GM18519 (cell line): ENCODE measurements at regions not wholly inside any gene's neighbourhood (a gene's known extent, or its start where the extent isn't known, plus 50 kb on each side); places are given as distances from the start of the nearest gene placed in this dataset.
"Not testable (repeated sequence)": the region's sequence is repeated elsewhere in the genome, so short reads cannot be mapped to it uniquely, and the experiment has no call there.

Source experiments
- ATAC-seq: cut with Tn5 transposase; IDR thresholded peaks from one replicate; pipeline ENCODE4 v1.9.1; 2021; ENCODE audit warnings: mild to moderate bottlenecking, moderate library complexity; ENCODE audit not compliant: unreplicated experiment, low FRiP score

DNA sequence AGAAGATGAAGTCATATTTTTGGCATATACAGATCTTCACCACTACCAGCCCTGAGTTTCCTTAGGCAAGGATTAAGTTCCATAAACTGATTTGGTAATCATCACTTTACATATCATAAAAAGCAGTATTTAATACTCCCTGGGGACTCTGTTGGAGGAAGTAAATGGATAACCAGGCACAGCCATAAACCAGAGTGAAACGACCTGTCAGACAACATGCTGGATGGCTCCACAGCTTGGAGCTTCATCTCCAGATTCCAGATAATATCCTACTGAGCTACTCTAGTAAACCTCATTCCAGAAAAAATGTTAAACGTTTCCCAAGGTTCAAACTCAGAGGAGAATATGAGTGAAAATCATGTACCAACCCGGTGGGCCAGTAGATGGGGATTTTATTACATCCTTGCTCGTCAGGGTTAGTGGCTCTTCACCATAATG, 109.2 kb downstream of the BASP1 start:
- ATAC-seq = no peak

DNA sequence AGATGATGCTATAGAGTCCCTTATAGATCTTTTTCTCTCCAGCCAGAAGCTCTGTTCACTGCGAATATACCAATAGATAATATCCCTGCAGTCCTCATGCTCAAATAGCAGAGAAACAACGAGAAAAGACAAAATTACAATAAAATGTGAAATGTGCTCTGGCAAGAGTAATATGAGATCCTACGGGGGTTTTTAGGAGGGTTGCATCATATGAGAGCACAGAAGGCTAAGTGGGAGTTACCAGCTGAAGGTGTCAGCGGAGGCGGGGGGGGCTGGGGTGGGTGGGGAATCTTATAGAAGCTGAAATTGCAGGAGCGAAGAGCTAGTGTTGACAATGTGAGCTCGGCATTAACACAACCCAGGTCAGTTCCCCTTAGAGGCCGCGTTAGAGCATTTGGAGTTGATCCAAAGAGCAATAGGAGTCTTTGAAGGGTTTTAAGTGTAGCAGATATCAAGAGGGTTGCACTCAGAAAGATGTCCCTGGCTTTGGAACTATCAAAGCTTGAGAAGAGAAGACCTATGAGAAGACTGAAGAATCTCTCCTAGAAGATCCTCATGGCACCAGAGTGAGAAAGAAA, 109.7 kb downstream of the BASP1 start:
- no peak for ATAC-seq

DNA sequence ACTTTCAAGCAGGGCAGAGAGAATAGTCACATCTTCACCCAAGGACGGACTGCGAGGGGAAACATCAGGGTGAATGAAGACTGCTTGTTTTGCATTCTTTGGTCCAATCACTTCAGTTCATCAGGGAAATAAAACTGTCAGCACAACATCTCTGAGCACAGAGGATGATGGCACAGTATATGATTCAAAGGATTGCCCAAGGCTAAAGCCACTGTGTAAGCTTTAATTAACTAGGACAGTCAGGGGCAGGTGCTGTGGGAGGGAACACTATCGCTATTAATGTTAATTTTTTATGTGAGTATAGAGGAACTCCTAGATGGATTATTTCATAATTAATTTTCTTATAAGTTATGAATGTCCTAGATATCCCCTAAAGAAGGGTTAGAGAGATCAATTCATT, 112.1 kb downstream of the BASP1 start:
- ATAC-seq = no peak

DNA sequence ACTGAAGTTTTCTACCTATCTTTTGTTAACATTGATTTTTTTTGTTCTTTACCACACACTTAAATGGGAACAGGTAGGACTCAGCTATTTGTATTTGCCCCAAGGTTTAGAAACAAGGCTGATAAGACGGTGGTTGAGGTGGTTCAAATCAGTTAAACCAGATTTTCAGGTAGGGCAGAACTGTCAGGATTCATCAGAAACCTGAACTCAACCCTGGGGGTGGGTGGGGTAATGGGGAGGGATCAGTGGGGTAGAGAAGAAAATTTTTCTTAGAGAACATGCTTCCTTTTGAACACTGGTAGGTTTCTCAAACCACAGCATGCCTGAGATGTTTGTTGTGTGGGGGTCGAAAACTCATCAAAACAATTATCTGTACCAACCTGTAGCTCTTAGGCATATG, 113.0 kb downstream of the BASP1 start:
- no peak for ATAC-seq

DNA sequence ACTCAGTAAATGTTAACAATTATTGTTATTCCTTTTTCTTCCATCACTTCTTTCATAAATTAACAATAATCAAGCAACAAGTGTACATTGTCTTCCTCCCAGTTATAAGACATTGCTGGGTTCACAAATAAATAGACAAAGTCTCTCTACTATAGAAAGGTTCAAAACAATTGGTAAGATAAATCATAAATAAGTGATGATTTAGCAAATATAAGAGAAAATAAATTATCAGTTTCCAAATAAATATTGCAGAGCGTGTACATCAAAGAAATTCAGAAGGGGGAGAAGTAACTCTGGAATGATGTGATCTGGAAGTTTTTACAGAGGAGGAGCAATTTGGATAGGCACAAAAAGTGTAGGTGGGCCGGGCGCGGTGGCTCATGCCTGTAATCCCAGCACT, 114.2 kb downstream of the BASP1 start:
- no peak for ATAC-seq

DNA sequence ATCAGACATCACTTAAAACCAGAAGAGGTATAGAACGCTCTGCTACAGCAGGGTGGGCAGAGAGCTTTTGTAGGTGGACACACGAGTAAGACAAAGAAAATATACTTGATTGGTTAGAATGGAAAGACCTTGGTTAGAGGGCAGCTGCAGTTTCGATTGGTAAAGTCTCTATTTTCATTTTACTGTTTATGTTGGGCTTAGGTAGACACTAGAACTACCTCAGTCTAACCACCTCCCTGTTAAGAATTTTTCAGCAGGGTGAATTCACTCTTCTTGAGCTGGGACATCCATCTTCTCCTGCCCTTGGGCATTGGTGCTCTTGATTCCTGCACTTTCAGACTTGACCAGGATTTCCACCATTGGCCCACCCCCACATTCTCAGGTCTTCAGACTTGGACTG, 116.3 kb downstream of the BASP1 start:
- no peak for ATAC-seq

DNA sequence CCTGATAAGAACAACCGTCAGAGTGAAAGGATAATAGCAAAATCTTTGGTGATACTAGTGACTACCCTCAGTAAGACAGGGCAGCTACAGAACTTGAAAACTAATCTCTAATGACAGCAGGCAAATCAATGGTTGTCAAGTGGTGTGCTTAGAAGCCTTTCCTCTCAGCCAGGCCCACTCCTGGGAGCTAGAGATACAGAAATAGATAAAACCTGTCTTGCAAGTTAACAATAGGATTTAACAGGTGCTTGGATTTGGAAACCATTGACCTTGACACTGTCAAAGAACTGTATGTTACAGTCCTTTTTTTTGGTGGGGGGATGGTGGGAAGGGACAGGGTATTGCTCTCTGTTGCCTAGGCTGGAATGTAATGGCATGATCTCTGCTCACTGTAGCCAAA, 118.6 kb downstream of the BASP1 start:
- ATAC-seq = no peak

DNA sequence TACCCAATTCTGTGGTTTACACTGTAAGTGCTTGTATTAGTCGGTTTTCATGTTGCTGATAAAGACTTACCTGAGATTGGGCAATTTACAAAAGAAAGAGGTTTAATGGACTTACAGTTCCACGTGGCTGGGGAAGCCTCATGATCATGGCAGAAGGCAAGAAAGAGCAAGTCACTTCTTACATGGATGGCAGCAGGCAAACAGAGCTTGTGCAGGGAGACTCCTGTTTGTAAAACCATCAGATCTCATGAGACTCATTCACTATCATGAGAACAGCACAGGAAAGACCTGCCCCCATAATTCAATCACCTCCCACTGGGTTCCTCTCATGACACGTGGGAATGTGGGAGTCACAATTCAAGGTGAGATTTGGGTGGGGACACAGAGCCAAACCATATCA, 119.3 kb downstream of the BASP1 start:
- not testable (repeated sequence) for ATAC-seq

DNA sequence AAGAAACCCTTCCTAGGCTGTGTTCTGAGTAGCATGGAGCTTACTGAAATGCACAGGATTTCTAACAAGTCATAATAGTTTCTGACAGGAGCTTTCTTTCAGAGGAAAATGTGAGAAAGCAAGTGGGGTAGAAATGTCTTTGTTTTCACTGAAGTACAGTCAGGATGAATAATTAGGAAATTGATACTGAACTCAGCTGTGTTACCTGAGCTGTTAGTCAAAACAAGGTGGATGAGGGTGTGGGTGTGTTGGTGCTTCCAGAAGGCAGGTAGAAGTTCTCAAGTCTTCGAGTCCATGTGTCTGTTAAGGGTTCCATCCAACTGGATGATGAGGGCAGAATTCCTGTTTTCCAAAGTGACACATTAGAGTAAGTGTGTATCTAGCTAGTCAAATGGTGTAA, 122.4 kb downstream of the BASP1 start:
- no peak for ATAC-seq

DNA sequence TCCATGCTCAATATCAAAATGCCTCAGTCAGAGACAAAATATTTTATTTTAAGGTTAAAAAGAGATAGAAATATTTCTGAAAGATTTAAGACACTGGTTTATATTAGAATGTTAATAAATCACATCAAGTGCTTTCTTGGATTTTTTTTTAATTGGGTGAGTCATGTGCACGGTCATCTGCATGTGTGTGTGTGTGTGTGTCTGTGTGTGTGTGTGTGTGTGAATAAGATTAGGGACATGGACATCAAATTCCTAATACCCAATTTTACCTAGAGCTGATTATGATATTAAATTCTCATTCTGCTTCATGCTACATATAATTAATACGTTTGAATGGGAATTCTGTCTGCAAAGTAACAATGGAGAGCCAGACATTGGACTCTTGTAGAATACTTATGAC, 122.9 kb downstream of the BASP1 start:
- no peak for ATAC-seq

DNA sequence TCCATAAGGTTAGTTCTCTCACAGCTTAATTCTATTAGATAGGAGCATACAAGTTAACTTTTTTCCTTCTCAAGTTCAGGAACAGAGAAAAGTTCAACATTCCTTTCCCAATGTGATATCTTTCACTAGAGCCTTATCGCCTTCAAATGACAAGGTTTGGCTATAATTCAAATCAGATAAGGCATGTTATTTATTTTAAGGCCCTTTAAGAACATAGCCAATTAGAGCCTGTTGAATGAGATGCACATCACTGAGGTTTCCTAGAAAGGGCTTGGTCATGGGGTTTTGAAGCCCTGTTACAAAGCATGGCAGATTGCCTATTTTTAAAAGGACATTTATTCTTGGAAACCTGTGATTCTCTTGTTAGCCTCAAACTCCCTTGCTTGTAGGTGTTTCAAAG, 123.4 kb downstream of the BASP1 start:
- ATAC-seq = no peak

DNA sequence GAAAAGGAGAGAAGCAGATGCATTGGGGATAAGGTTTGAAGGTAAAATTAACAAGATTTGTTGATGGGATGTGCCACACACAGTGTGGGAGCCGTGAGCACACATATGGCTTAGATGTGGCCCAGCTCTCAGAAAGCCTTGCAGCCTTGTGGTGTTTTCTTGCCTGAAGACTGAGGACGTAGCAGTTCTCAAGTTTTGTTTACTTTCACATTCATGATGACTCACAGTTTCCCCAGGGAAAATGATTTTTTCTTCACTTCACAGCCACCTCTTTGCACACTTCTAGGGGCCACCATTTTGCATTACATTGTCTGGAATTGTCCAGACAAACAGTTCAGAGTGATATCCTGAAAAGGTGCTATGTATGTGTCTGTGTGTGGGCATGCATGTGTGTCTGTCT, 126.2 kb downstream of the BASP1 start:
- ATAC-seq = peak; percentile 75

DNA sequence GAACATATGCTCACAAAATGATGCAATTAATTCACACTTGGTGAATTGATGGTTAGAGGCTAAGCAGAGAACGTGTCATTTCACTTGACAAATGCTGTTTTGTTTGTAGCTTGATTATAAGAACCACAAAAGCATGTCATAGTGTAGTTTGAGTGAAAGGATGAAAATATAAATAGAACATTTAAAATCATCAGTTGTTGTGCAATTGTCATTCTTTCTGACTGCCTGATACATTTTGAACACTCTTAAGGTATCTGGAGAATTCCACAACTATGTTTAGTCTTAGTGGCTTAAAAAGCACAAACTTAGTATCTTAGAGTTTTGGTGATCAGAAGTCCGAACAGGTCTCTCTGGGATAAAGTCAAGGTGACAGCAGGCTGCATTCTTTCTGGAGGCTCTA, 129.4 kb downstream of the BASP1 start:
- ATAC-seq = no peak

DNA sequence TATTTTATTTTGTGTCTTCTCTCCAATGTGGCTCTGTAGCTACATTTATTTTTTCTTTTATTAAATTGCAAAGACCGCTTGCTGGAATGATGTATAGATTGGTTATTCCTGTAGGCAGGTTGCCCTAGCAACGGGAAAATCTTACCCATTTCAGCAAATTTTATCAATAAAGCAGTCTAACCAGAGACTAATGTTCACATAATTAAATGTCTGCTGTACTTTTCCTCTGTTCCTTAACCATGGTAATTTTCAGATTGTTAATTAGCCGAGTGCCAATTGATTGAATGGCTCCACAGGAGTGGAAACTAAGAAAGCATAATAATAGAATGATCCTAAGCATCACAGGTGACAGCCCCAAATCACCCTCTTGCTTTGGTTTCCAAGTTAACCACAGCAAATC, 134.8 kb downstream of the BASP1 start:
- ATAC-seq = no peak

DNA sequence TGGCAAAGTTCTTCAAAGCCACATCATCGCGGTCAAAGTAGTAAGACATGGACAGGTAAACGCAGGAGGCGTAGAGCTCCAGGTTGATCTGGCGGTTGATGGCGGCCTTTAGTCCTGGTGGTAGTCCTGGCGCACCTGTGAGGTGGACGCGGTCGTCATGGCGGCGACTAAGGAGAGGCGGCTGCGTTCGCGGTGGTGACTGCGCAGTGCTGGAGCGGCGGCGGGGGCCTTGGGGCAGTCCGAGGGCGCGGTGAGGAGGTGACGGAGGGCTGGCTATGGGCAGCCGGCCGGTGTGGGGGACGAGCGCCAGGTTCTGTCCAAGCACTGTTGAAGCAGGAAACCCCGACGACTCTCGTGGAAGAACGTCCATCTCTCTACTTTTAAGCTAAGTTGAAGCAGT, 136.8 kb downstream of the BASP1 start:
- no peak for ATAC-seq

DNA sequence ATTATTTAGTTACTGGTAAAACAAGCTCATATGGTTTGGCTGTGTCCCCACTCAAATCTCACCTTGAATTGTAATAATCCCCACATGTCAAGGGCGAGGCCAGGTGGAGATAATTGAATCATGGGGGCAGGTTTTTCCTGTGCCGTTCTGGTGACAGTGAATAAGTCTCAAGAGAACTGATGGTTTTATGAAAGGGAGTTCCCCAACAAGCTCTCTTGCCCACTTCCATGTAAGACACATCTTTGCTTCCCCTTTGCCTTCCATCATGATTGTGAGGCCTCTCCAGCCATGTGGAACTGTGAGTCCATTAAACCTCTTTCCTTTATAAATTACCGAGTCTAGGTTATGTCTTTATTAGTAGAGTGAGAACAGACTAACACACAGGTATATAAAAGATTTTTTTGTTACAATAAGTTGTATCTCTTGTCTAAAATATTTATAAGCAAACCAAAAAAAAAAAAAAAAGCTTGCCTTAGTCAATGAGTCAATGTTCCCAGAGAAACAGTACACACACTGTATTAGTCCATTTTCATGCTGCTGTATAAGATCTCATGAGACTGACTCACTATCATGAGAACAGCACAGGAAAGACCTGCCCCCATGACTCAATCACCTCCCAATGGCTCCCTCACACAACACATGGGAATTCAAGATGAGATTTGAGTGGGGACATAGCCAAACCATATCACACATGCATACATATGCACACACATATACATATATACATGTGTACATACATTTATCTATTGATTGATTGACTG, 138.3 kb downstream of the BASP1 start:
- ATAC-seq = no peak

DNA sequence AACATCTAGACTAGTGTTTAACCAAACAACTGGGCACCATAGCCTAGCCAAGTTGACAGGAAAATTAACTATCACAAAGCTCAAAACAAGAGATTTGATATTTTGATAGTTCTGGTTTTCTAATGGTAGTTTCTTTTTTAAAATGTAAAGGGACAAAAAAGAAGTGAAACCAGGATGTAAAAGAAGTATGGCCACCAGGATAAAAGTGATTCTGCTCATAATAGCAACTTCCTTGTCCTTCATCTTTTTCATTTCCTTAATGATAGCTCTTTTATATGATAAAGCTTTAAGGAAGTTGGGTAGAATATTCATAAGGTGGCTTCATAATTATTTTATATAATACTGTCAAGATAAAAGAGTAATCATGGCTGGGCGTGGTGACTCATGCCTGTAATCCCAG, 139.1 kb downstream of the BASP1 start:
- no peak for ATAC-seq

DNA sequence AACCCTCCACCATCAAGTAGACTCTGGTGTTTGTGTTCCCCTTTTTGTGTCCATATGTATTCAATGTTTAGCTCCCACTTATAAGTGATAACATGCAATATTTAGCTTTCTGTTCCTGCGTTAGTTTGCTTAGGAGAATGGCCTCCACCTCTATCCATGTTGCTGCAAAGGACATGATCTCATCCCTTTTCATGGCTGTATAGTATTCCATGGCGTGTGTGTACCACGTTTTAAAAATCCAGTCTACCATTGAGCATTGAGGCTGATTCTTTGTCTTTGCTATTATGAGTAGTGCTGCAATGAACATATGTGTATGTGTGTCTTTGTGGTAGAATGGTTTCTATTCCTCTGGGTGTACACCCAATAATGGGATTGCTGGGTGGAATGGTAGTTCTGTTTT, 140.1 kb downstream of the BASP1 start:
- ATAC-seq = no peak

DNA sequence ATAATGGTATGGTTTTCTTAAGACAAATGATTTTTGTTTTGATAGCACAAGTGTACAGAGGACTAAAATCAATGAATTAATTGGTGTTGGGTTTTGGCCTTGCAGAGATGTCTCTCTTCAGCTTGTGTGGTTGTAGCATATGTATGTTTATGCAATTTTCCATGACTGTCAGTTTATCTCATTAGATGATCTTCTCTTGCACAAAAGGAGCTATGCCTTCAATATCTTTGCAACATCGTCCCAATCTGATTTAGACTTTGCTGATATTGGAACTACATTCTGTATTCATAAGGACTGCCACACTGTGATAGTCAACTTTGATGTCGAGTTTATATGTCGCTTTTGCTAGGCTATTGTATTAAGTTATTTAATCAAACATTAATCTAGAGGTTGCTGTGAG, 140.0 kb upstream of the TAF11L2 start:
- ATAC-seq = no peak

DNA sequence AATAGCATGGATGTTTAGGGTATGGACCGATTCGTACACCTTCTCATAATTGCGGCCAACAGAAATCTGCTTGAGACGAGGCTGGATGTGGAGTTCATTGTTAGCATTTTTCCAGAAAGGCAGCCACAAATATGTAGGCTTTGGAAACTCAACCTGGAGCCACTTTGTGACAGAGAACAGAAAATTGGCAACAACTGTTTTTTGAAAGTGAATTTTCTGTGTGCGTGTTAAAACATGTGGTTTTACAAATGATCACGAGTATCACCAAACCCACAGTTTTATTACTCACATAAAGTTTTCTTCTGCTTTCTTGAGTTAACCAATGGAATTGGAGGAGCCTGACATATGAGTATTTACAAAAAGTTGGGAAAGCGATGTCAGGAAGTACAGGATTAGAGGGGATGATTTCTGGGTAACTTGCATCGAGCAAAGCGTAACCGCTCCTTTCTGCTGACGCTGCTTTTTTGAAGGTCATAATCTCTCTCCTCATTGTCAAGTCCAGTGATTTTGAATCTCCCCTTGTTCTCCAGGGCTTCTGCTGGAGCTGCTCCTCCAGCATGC, 138.5 kb upstream of the TAF11L2 start:
- no peak for ATAC-seq

DNA sequence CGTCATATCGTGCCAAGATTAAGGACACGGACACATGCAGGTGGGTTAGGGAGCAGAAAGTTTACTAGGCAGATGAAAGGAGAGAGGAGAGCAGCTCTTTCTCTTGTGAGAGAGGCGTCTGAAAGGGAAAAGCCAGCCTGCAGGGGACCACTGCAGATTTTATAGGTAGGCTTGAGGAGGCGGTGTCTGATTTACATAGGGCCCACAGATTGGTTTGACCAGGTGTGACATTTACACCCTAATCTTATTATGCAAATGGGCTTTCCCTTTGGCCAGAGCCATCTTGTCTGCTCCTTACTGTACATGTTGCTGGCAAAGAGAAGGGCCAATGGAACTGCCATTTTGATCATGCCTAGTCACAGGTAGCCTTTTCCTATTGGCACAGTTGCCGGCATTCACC, 137.2 kb upstream of the TAF11L2 start:
- no peak for ATAC-seq

DNA sequence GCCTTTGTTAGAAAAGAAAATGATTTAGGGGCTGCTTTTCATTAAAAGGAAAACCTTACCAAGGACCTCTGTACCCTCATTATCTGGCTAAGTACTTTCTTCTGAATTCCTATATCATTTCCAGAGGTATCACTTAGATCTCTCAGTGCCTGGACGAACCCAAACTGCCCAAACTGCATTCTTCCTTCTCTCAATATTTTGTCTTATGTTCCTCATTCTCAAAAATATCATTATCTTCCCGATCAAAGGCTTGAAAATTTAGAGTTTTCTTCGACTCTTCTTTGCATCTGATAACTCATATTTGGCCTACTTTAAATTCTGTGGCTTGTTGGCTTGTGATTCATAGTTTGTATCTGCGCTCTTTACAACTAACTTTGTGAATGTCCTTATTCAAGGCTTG, 136.7 kb upstream of the TAF11L2 start:
- no peak for ATAC-seq
